Esophagus muscularis mucosa (tissue), 3 donors: ENCODE measurements at regions not wholly inside any gene's neighbourhood (a gene's known extent, or its start where the extent isn't known, plus 50 kb on each side); places are given as distances from the start of the nearest gene placed in this dataset.

Source experiments
- CTCF ChIP-seq, 3 experiments: fragments of 200-600 bp in 2 of 3; fragments of 450-650 bp in 1 of 3; sonication (generic) in 2 of 3; IDR thresholded peaks; one replicate each; pipeline ENCODE4 v1.5.1; 2017 to 2019; ENCODE audit warnings: antibody characterized with exemption in 3 of 3, mild to moderate bottlenecking in 2 of 3, moderate library complexity in 1 of 3
- POLR2A ChIP-seq: fragments of 450-650 bp; IDR thresholded peaks from one replicate; pipeline ENCODE4 v1.6.1; 2017; ENCODE audit warnings: antibody characterized with exemption, moderate library complexity, mild to moderate bottlenecking, low read depth

GRCh38 chr10:44763331-44763730, 147.8 kb upstream of the TMEM72 start:
- no peak for TF ChIP-seq CTCF (IDR thresholded peaks at IDR 0.05)
- TF ChIP-seq POLR2A, result no peak
